ENCODE measurements at regions not wholly inside any gene's neighbourhood (a gene's known extent, or its start where the extent isn't known, plus 50 kb on each side); places are given as distances from the start of the nearest gene placed in this dataset.
"Not testable (repeated sequence)": the region's sequence is repeated elsewhere in the genome, so short reads cannot be mapped to it uniquely, and the experiment has no call there.

DNA sequence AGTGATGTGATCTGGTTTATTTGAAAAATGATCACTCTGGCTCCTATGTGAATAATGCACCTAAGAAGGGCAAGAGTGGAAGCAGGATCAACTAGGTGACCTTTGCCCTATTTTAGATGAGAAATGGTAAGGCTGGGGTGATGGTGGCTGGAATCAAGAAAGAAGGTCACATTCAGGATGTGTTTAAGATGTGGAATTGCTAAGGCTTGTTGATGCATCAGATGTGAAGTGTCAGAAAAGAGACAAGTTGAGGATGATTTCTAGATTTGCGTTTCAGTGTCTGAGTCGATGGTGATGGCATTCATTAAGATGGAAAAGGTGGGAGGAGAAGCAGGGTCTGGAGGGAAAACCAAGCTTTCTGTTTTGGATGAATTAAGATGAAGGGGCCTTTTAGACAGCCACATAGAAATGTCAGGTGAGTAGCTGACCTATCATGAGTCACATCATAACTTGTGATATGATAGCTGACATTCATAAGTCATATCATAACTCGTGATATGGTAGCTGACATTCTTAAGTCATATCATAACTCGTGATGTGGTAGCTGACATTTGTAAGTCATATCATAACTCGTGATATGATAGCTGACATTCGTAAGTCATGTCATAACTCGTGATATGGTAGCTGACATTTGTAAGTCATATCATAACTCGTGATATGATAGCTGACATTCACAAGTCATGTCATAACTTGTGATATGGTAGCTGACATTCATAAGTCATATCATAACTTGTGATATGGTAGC lies 101.2 kb upstream of the SEC11C start:
- ATAC-seq (no peak), DNase-seq (no peak)
- intact Hi-C loops (cut with DNase I), result no loop called here

DNA sequence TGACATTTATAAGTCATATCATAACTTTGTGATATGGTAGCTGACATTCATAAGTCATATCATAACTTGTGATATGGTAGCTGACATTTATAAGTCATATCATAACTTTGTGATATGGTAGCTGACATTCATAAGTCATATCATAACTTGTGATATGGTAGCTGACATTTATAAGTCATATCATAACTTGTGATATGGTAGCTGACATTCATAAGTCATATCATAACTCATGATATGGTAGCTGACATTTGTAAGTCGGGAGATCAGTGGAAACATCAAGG lies 100.7 kb upstream of the SEC11C start:
- ATAC-seq; DNase-seq; intact Hi-C loops (cut with DNase I): not testable (repeated sequence)

DNA sequence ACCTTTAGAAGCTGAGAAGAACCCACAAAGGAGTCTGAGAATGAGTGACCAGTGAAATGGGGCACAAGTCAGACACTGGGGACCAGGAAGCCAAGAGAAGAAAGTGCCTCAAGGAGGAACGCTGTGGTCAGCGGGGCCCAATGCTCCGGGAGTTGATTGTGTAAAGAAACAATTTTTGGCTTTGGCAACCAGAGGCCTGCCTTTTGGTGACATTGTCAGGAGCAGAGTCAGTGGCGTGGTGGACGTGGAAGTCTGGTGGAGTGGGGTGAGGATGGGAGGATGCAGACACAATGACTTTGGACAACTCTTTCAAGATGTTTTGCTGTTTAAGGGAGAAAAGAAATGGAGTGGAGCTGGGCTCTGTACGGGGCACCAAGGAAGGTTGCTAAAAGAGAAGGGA lies 100.2 kb upstream of the SEC11C start:
- intact Hi-C loops (cut with DNase I), result no loop called here
- ATAC-seq (no peak), DNase-seq (no peak)

DNA sequence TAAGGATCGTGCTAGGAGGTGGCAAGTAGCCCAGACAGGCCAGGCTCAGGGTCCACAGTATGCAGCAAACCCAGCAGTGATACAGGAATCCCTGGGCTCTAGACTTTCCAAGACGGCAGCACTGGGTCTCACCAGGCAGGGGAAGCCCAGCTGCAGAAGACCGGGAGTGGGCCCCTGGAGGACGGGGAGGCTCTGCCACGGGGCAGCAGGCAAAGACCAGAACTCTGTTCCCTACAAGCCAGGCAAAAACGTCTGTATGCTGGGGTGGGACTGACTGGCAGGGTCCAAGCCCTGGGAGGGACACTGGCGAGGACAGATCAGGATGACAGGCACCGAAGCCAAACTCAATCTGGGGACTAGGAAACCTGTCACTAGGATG lies 98.9 kb upstream of the SEC11C start:
- intact Hi-C loops (cut with DNase I), result no loop called here

GRCh38 chr18:59041296-59041695 lies 98.4 kb upstream of the SEC11C start:
- DNase-seq (no peak), ATAC-seq (no peak)
- intact Hi-C loops (cut with DNase I), result no loop called here

More for the DNA sequence above, 98.9 kb upstream of the SEC11C start:
- no peak for DNase-seq
- no peak for ATAC-seq

- ATAC-seq (peak; percentile 63 to 78), DNase-seq (no peak)
- intact Hi-C loops (cut with DNase I), result no loop called here
Observed at GRCh38 chr18:59041819-59042815, 97.6 kb upstream of the SEC11C start.

GRCh38 chr18:59044855-59045254 lies 94.8 kb upstream of the SEC11C start:
- intact Hi-C loops (cut with DNase I), result no loop called here
- ATAC-seq, result no peak

DNA sequence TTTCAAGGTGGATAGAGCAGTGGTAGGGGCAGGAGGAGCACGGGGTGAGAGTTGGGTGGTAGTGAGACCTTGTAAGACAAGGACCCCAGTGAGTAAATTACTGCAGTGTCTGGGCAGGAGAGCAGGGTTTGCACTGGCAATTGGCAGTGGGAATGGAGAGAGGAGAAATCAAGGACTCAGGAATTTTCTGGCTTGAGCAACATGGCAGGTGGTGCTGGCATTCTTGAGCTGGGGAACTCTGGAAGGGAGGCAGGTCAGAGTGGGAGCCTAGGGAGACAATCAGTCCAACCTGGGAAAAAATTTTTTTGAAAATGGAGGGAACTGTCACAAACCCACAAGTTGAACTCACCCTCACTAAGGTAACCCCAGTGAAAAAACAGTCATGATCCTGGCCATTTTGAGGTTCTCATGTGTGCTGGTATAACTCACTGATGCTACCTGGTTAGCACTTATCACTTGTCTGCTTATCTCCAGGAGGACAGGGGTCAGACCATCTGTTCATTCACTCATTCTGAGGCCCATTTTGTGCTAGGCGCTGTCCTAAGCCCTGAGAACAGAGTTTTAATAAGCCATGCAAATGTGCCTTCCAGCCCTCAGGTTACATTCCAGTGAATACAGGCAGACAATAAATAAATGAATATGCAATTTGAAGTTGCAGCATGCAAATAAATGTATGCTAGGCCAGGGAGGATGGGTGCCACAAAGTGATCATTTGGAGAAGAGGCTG lies 92.2 kb upstream of the SEC11C start:
- intact Hi-C loops (cut with DNase I), result no loop called here
- DNase-seq, result no peak
- ATAC-seq, result no peak

More at GRCh38 chr18:59044855-59045254, 94.8 kb upstream of the SEC11C start:
- no peak for DNase-seq

DNA sequence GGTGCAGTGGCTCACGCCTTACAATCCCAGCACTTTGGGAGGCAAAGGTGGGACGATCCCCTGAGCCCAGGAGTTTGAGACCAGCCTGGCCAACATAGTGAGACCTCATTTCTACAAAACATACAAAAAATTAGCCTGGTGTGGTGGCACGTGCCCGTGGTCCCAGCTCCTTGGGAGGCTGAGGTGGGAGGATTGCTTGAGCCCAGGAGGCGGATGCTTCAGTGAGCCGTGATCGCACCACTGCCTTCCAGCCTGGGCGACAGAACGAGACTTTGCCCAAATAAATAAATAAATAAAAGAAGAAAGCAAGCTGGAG lies 91.7 kb upstream of the SEC11C start:
- ATAC-seq (no peak), DNase-seq (no peak)
- intact Hi-C loops (cut with DNase I), result no loop called here

DNA sequence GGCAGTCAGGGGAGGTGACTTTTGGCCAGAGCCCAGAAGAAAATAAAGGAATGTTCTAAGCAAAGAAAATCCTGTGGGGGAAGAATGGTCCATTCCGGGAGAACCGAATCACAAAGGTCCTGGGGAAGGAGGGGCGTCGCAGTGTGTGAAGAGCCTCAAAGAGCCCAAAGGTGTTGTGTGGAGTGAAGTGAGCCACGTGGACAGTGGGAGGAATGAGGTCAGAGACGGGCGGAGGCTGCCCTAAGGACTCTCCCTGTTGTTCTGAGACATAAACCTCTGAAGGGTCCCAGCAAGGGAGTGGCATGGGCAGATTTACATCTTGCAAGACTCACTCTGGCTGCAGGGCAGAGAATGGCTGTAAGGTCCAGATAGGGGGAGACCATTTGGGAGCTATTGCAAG lies 91.3 kb upstream of the SEC11C start:
- ATAC-seq (no peak), DNase-seq (no peak)
- intact Hi-C loops (cut with DNase I), result no loop called here

DNA sequence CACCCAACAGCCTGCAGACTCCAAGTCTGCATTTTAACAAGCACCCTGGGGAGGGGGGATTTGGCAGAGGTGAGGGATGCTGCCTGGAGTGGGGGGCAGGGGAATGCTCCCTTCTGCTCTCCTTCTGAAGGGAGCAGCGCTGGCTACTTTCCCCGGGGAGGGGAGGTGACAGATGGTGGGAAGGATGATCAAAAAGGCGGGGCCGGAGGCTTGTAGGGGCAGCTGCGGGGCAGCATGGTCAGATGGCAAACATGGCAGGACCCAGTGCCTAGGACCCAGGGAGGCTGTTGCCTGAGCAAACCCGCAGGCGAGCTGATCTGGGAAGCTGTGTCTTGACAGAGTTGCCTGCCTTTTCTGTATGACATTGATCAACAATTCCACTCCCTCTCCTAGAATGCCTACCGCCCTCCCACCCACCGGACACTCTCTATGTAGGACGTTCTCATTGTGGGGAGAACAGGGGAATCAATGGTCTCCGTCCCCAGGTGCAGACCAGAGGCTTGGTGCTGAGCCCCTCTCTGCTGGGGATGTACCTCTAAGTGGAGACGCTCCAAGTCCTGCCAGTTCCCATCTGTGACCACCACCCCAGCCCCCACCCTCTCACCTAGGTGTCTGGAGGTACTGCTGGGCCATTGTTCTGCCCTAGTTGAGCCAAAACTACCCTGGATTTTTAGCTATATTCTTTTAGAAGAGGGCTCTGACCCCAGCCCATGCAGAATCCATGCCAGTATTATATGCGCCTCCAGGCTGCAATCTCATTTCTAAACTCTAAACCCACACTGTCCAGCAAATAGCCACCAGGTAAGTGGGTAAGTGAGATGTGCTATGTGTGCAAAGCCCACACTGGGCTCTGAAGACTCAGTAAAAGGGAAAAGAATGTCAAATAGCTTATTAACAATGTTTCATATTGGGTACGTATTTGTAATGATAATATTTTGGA lies 89.7 kb upstream of the SEC11C start:
- ATAC-seq, result no peak
- no peak for DNase-seq
- intact Hi-C loops (cut with DNase I), result no loop called here

DNA sequence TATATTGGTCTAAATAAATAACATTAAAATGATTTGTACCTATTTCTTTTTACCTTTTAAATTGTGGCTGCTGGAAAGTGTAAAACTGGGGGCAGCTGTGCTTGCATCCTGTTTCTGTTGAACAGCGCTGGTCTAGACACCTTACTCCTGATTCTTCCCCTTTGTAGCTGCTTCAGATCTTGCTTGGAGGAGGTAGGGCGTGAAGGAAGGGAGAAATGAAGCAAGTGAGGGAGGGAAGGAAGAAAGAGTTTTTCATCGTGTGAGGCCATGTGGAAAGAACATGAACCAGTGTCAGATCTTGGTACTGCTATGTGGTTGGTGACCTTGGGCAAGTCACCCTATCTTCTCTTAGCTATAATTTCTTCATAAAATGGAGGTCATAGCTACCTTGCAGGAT lies 89.0 kb upstream of the SEC11C start:
- intact Hi-C loops (cut with DNase I), result no loop called here
- no peak for DNase-seq
- ATAC-seq, result no peak

DNA sequence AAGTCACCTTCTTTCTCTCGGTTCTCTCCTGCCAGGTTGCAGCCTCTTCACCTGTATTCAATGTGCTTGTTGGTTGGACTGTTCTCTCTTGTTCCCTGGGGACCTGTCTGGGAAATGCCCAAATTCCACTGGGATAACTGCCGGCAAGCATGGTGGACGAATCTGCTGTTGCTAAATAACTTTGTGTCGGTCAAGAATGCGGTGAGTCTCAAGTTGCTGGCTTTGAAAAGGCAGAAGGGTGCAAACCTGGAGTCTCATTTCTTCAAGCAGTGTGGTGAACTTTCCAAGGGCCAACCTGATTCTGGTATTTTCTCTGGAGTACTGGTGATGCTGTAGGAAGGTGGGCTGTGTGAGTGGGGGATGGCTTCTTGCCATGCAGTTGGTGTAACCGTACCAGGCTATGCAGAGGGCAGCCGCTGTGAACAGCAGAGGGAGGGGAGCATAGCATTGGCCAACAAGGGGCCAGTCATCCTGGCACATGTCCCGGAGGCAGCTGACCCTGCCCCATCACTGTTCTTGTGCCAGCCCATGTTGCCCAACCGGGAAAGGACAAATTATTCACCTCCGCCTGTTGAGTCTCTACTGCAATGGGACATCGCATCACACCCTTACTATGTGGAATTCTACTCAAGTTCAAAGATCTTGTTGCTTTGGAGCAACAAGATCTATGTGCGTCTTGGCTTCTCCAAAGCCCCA lies 88.1 kb upstream of the SEC11C start:
- peak in 1 of 2 donors; percentile 85 for ATAC-seq
- DNase-seq, result peak; percentile 53
- intact Hi-C loops (cut with DNase I), result no loop called here

- no peak for ATAC-seq
Observed at GRCh38 chr18:59052965-59053820, 86.5 kb upstream of the SEC11C start.

DNA sequence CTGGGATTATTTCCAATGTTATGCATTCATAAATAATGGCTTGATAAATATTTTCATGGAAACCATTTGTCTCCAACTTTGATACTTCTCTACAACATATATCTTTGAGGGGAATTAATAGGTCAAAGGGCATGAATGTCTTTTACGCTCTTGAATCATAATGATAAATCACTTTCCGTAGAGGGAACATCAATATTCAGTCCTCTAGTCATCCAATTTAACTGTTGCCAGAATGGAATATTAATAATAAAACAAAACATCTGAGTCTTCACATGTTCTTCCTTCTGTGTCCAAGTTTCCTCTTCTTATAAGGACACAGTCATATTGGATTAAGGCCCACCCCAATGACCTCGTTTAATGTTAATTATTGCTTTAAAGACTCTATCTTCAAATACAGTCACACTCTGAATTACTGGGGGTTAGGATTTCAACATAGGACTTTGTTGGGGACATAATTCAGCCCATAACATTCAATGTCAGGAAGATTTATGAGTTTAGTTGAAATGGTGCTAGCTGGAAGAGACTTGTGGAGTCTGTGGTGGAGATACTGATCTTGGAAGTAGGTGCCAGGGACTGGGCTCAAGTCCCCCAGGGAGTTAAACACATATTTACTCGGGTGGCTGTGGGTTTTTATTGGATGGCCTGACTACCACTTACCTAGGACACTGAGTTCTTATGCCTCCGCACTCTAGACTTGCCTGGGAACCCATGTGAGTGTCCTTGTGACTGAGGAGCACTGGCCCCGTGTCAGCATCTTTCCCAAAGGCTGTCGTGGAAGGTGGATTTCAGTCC lies 85.0 kb upstream of the SEC11C start:
- ATAC-seq, result no peak
- intact Hi-C loops (cut with DNase I), result loop anchor here in 1 of 2 donors (5.0 kb wide), 2 partner anchors 97 to 212 kb away; no protein-coding TSS in a partner anchor

More at GRCh38 chr18:59052965-59053820, 86.5 kb upstream of the SEC11C start:
- no peak for DNase-seq
- intact Hi-C loops (cut with DNase I), result no loop called here

GRCh38 chr18:59055345-59056032 lies 84.2 kb upstream of the SEC11C start:
- DNase-seq, result no peak
- intact Hi-C loops (cut with DNase I), result loop anchor here in 1 of 2 donors (5.0 kb wide), 2 partner anchors 98 to 213 kb away; no protein-coding TSS in a partner anchor
- ATAC-seq, result no peak

More for the DNA sequence above, 85.0 kb upstream of the SEC11C start:
- no peak for DNase-seq
